KMS-11 (cell line): ENCODE measurements at regions not wholly inside any gene's neighbourhood (a gene's known extent, or its start where the extent isn't known, plus 50 kb on each side); places are given as distances from the start of the nearest gene placed in this dataset.

Experiments
- H2AFZ ChIP-seq: fragments of 200-600 bp; sonication (generic); 2 replicates; pipeline ENCODE4 v1.6.1; 2016; ENCODE audit warnings: antibody characterized with exemption, mixed run types, low read depth
- H3K27ac ChIP-seq: fragments of 200-600 bp; sonication (generic); 2 replicates; pipeline ENCODE4 v1.6.1; 2016; ENCODE audit warnings: mild to moderate bottlenecking, mixed run types
- H3K27me3 ChIP-seq: fragments of 200-600 bp; sonication (generic); 2 replicates; pipeline ENCODE4 v1.6.1; 2017; ENCODE audit warnings: mild to moderate bottlenecking, low read depth, mixed run types, moderate library complexity; ENCODE audit not compliant: insufficient read depth
- H3K36me3 ChIP-seq: fragments of 200-600 bp; sonication (generic); 2 replicates; pipeline ENCODE4 v1.6.1; 2017; ENCODE audit warnings: mild to moderate bottlenecking, mixed run types; ENCODE audit not compliant: insufficient read depth
- H3K4me1 ChIP-seq: fragments of 200-600 bp; sonication (generic); 2 replicates; pipeline ENCODE4 v1.6.1; 2016; ENCODE audit warnings: mild to moderate bottlenecking, low read depth, mixed run types; ENCODE audit not compliant: poor library complexity, severe bottlenecking
- H3K4me2 ChIP-seq: fragments of 200-600 bp; sonication (generic); 2 replicates; pipeline ENCODE4 v1.7.0; 2016; ENCODE audit warnings: mild to moderate bottlenecking, mixed run types
- H3K4me3 ChIP-seq: fragments of 200-600 bp; sonication (generic); IDR thresholded peaks from 2 replicates; pipeline ENCODE4 v1.6.1; 2017; ENCODE audit warnings: low read depth, low read length, mixed read lengths; ENCODE audit not compliant: insufficient read depth
- H3K79me2 ChIP-seq: fragments of 200-600 bp; sonication (generic); 2 replicates; pipeline ENCODE4 v1.6.1; 2016; ENCODE audit warnings: low read depth, mixed run types; ENCODE audit not compliant: insufficient read depth
- H3K9ac ChIP-seq: fragments of 200-600 bp; sonication (generic); 2 replicates; pipeline ENCODE4 v1.6.1; 2016; ENCODE audit warnings: mild to moderate bottlenecking, mixed run types
- H4K20me1 ChIP-seq: fragments of 200-600 bp; sonication (generic); 2 replicates; pipeline ENCODE4 v1.6.1; 2016; ENCODE audit warnings: mild to moderate bottlenecking, mixed run types; ENCODE audit not compliant: insufficient read depth
- CTCF ChIP-seq: fragments of 200-600 bp; sonication (generic); conservative IDR thresholded peaks from 2 replicates; pipeline ENCODE4 v1.6.1; 2017; ENCODE audit warnings: low read depth, mild to moderate bottlenecking, antibody characterized with exemption, low read length, moderate library complexity, mixed read lengths

- no peaks in the 10 kb centered on the region for H3K36me3 ChIP-seq
- H3K27ac ChIP-seq, result no peak overlapping the region
- no peak overlapping the region for H2AFZ ChIP-seq
- H3K4me1 ChIP-seq, result no peaks in the 10 kb centered on the region
- no peak overlapping the region for H3K4me2 ChIP-seq
- H3K9ac ChIP-seq, result no peak overlapping the region
- no peaks in the 10 kb centered on the region for H3K79me2 ChIP-seq
- H4K20me1 ChIP-seq, result no peaks in the 10 kb centered on the region
- no peak for TF ChIP-seq CTCF
- H3K4me3 ChIP-seq, result no peak overlapping the region
- H3K27me3 ChIP-seq, result no peaks in the 10 kb centered on the region
Measured at GRCh38 chr4:19807505-19807904, 444.2 kb upstream of the SLIT2 start.

- H3K79me2 ChIP-seq, result no peaks in the 10 kb centered on the region
- no peaks in the 10 kb centered on the region for H3K36me3 ChIP-seq
- H2AFZ ChIP-seq, result no peak overlapping the region
- no peaks in the 10 kb centered on the region for H3K27me3 ChIP-seq
- H3K4me2 ChIP-seq, result no peak overlapping the region
- H4K20me1 ChIP-seq, result no peaks in the 10 kb centered on the region
- no peak overlapping the region for H3K9ac ChIP-seq
- H3K4me1 ChIP-seq, result no peaks in the 10 kb centered on the region
- TF ChIP-seq CTCF, result no peak
- no peak overlapping the region for H3K27ac ChIP-seq
- no peak overlapping the region for H3K4me3 ChIP-seq
Measured at GRCh38 chr4:19806865-19807264, 444.8 kb upstream of the SLIT2 start.

- no peak overlapping the region for H3K9ac ChIP-seq
- TF ChIP-seq CTCF, result no peak
- no peaks in the 10 kb centered on the region for H3K36me3 ChIP-seq
- no peak overlapping the region for H3K27ac ChIP-seq
- no peak overlapping the region for H3K4me2 ChIP-seq
- H3K79me2 ChIP-seq, result no peaks in the 10 kb centered on the region
- H4K20me1 ChIP-seq, result no peaks in the 10 kb centered on the region
- no peak overlapping the region for H2AFZ ChIP-seq
- H3K4me1 ChIP-seq, result no peaks in the 10 kb centered on the region
- H3K27me3 ChIP-seq, result no peaks in the 10 kb centered on the region
- no peak overlapping the region for H3K4me3 ChIP-seq
Measured at GRCh38 chr4:19803406-19803805, 448.3 kb upstream of the SLIT2 start.

GRCh38 chr4:19793831-19794230 lies 457.9 kb upstream of the SLIT2 start:
- no peak overlapping the region for H3K9ac ChIP-seq
- no peaks in the 10 kb centered on the region for H4K20me1 ChIP-seq
- no peak overlapping the region for H3K27ac ChIP-seq
- no peak overlapping the region for H3K4me3 ChIP-seq
- no peaks in the 10 kb centered on the region for H3K36me3 ChIP-seq
- H2AFZ ChIP-seq, result no peak overlapping the region
- H3K79me2 ChIP-seq, result no peaks in the 10 kb centered on the region
- no peaks in the 10 kb centered on the region for H3K27me3 ChIP-seq
- H3K4me1 ChIP-seq, result no peaks in the 10 kb centered on the region
- TF ChIP-seq CTCF, result no peak
- no peak overlapping the region for H3K4me2 ChIP-seq
